WTC11 (cell line): ENCODE measurements at regions not wholly inside any gene's neighbourhood (a gene's known extent, or its start where the extent isn't known, plus 50 kb on each side); places are given as distances from the start of the nearest gene placed in this dataset.

Source experiments
- ATAC-seq: fragments of 200-7000 bp; cut with Tn5 transposase; 2 replicates; pipeline ENCODE4 v1.10.0; 2021; ENCODE audit warnings: mild to moderate bottlenecking, moderate library complexity
- CTCF ChIA-PET: fragments of 300-600 bp; sonication (Branson Sonifier 250); formaldehyde crosslinking; loops from one replicate; lab custom pipeline; 2021; ENCODE audit warnings: antibody characterized with exemption; lab: Charles Lee
- POLR2A ChIA-PET: fragments of 350-600 bp; sonication (Branson Sonifier 250); formaldehyde crosslinking; loops from one replicate; lab custom pipeline; 2021; ENCODE audit warnings: antibody characterized with exemption; lab: Charles Lee
- DNase-seq: peaks from one replicate; pipeline ENCODE4 v3.0.0; 2021; ENCODE audit warnings: low spot score
- H3K27ac Mint-ChIP-seq: 2 replicates; pipeline ENCODE4 v1.8.0; 2021; ENCODE audit warnings: mixed read lengths
- H3K27me3 Mint-ChIP-seq: 2 replicates; pipeline ENCODE4 v1.8.0; 2021; ENCODE audit warnings: low read depth, mild to moderate bottlenecking, moderate library complexity, mixed read lengths
- H3K36me3 Mint-ChIP-seq: 2 replicates; pipeline ENCODE4 v1.8.0; 2021; ENCODE audit warnings: mixed read lengths
- H3K4me1 Mint-ChIP-seq: 2 replicates; pipeline ENCODE4 v1.8.0; 2022; ENCODE audit warnings: mixed read lengths
- H3K4me3 Mint-ChIP-seq: 2 replicates; pipeline ENCODE4 v1.8.0; 2021; ENCODE audit warnings: mild to moderate bottlenecking, moderate library complexity, mixed read lengths
- H3K9me3 Mint-ChIP-seq: 2 replicates; pipeline ENCODE4 v1.8.0; 2021; ENCODE audit warnings: mixed read lengths
- GABPB1 ChIP-seq: sonication (generic); formaldehyde crosslinking; IDR thresholded peaks from 2 replicates; pipeline ENCODE4 v1.8.1; 2023; ENCODE audit warnings: mild to moderate bottlenecking, missing genetic modification reagents
- IRF2 ChIP-seq: sonication (generic); formaldehyde crosslinking; IDR thresholded peaks from 2 replicates; pipeline ENCODE4 v1.8.0; 2022; ENCODE audit warnings: low read depth, missing genetic modification reagents, borderline replicate concordance
- JUN ChIP-seq: sonication (generic); formaldehyde crosslinking; IDR thresholded peaks from 2 replicates; pipeline ENCODE4 v1.8.0; 2023; ENCODE audit warnings: mild to moderate bottlenecking, missing genetic modification reagents
- MYBL2 ChIP-seq: sonication (generic); formaldehyde crosslinking; IDR thresholded peaks from 2 replicates; pipeline ENCODE4 v1.8.1; 2023; ENCODE audit warnings: mild to moderate bottlenecking, moderate library complexity, missing genetic modification reagents
- STAT6 ChIP-seq: sonication (generic); formaldehyde crosslinking; conservative IDR thresholded peaks from 2 replicates; pipeline ENCODE4 v1.8.1; 2023; ENCODE audit warnings: mild to moderate bottlenecking, low read depth, missing genetic modification reagents, moderate library complexity
- ZNF423 ChIP-seq: fragments of 250-450 bp; sonication (Bioruptor Pico); IDR thresholded peaks from 2 replicates; pipeline ENCODE4 v2.1.2; 2022; ENCODE audit warnings: mild to moderate bottlenecking, moderate library complexity
- TF ChIP-seq, protein P1 (sequence below): sonication (generic); formaldehyde crosslinking; IDR thresholded peaks from 2 replicates; pipeline ENCODE4 v1.8.1; 2022; ENCODE audit warnings: low read depth, missing genetic modification reagents, borderline replicate concordance
- TF ChIP-seq, protein P2 (sequence below): fragments of 250-450 bp; sonication (Bioruptor Pico); conservative IDR thresholded peaks from 2 replicates; pipeline ENCODE4 v1.9.0; 2021; ENCODE audit warnings: mild to moderate bottlenecking
- TF ChIP-seq, protein P3 (sequence below): sonication (generic); formaldehyde crosslinking; IDR thresholded peaks from 2 replicates; pipeline ENCODE4 v1.8.1; 2023; ENCODE audit warnings: mild to moderate bottlenecking, missing genetic modification reagents, borderline replicate concordance
- TF ChIP-seq, protein P4 (sequence below): fragments of 200-600 bp; IDR thresholded peaks from 2 replicates; pipeline ENCODE4 v1.8.0; 2022; ENCODE audit warnings: antibody characterized with exemption
- TF ChIP-seq, protein P5 (sequence below): sonication (generic); formaldehyde crosslinking; IDR thresholded peaks from 2 replicates; pipeline ENCODE4 v1.8.1; 2022; ENCODE audit warnings: mild to moderate bottlenecking, missing genetic modification reagents, moderate library complexity, borderline replicate concordance
- TF ChIP-seq, protein P6 (sequence below): fragments of 250-450 bp; sonication (Bioruptor Pico); IDR thresholded peaks from 2 replicates; pipeline ENCODE4 v1.9.0; 2021; ENCODE audit warnings: mild to moderate bottlenecking

- TF ChIP-seq, protein P1, sequence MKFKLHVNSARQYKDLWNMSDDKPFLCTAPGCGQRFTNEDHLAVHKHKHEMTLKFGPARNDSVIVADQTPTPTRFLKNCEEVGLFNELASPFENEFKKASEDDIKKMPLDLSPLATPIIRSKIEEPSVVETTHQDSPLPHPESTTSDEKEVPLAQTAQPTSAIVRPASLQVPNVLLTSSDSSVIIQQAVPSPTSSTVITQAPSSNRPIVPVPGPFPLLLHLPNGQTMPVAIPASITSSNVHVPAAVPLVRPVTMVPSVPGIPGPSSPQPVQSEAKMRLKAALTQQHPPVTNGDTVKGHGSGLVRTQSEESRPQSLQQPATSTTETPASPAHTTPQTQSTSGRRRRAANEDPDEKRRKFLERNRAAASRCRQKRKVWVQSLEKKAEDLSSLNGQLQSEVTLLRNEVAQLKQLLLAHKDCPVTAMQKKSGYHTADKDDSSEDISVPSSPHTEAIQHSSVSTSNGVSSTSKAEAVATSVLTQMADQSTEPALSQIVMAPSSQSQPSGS (CRISPR knock-in tag): no peak
- TF ChIP-seq JUN: no peak
- TF ChIP-seq, protein P2, sequence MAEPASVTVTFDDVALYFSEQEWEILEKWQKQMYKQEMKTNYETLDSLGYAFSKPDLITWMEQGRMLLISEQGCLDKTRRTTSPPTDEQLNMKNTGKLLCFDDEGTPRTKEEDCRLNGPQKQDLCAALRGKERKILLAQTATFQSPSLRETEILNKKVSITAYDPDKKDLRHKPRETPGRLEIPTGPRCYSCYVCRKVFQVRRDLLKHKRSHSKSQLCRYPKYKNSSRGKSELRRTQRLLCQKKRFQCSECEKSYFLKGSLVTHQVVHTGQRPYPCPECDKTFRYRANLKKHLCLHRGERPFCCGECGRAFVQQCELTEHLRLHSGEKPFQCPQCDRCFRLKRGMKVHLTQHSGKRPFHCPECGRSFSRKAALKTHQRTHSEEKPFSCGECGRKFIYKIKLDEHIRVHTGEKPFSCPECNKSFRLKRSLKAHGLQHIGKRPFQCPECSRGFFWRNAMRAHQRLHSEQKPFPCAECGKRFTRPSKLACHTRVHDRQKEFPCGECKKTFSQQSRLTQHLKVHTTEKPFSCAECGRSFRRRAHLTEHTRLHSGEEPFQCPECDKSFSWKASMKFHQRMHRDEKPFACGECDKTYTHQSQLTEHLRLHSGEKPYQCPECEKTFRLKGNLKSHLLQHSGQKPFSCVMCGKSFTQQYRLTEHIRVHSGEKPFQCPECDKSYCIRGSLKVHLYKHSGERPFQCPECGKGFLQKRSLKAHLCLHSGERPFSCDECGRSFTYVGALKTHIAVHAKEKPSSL (CRISPR knock-in tag): no peak
- TF ChIP-seq, protein P3, sequence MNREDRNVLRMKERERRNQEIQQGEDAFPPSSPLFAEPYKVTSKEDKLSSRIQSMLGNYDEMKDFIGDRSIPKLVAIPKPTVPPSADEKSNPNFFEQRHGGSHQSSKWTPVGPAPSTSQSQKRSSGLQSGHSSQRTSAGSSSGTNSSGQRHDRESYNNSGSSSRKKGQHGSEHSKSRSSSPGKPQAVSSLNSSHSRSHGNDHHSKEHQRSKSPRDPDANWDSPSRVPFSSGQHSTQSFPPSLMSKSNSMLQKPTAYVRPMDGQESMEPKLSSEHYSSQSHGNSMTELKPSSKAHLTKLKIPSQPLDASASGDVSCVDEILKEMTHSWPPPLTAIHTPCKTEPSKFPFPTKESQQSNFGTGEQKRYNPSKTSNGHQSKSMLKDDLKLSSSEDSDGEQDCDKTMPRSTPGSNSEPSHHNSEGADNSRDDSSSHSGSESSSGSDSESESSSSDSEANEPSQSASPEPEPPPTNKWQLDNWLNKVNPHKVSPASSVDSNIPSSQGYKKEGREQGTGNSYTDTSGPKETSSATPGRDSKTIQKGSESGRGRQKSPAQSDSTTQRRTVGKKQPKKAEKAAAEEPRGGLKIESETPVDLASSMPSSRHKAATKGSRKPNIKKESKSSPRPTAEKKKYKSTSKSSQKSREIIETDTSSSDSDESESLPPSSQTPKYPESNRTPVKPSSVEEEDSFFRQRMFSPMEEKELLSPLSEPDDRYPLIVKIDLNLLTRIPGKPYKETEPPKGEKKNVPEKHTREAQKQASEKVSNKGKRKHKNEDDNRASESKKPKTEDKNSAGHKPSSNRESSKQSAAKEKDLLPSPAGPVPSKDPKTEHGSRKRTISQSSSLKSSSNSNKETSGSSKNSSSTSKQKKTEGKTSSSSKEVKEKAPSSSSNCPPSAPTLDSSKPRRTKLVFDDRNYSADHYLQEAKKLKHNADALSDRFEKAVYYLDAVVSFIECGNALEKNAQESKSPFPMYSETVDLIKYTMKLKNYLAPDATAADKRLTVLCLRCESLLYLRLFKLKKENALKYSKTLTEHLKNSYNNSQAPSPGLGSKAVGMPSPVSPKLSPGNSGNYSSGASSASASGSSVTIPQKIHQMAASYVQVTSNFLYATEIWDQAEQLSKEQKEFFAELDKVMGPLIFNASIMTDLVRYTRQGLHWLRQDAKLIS: no peak
- TF ChIP-seq, protein P4, sequence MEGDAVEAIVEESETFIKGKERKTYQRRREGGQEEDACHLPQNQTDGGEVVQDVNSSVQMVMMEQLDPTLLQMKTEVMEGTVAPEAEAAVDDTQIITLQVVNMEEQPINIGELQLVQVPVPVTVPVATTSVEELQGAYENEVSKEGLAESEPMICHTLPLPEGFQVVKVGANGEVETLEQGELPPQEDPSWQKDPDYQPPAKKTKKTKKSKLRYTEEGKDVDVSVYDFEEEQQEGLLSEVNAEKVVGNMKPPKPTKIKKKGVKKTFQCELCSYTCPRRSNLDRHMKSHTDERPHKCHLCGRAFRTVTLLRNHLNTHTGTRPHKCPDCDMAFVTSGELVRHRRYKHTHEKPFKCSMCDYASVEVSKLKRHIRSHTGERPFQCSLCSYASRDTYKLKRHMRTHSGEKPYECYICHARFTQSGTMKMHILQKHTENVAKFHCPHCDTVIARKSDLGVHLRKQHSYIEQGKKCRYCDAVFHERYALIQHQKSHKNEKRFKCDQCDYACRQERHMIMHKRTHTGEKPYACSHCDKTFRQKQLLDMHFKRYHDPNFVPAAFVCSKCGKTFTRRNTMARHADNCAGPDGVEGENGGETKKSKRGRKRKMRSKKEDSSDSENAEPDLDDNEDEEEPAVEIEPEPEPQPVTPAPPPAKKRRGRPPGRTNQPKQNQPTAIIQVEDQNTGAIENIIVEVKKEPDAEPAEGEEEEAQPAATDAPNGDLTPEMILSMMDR: no peak
- TF ChIP-seq, protein P5, sequence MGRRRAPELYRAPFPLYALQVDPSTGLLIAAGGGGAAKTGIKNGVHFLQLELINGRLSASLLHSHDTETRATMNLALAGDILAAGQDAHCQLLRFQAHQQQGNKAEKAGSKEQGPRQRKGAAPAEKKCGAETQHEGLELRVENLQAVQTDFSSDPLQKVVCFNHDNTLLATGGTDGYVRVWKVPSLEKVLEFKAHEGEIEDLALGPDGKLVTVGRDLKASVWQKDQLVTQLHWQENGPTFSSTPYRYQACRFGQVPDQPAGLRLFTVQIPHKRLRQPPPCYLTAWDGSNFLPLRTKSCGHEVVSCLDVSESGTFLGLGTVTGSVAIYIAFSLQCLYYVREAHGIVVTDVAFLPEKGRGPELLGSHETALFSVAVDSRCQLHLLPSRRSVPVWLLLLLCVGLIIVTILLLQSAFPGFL (CRISPR knock-in tag): no peak
- TF ChIP-seq MYBL2 (CRISPR knock-in tag): no peak
- TF ChIP-seq, protein P6, sequence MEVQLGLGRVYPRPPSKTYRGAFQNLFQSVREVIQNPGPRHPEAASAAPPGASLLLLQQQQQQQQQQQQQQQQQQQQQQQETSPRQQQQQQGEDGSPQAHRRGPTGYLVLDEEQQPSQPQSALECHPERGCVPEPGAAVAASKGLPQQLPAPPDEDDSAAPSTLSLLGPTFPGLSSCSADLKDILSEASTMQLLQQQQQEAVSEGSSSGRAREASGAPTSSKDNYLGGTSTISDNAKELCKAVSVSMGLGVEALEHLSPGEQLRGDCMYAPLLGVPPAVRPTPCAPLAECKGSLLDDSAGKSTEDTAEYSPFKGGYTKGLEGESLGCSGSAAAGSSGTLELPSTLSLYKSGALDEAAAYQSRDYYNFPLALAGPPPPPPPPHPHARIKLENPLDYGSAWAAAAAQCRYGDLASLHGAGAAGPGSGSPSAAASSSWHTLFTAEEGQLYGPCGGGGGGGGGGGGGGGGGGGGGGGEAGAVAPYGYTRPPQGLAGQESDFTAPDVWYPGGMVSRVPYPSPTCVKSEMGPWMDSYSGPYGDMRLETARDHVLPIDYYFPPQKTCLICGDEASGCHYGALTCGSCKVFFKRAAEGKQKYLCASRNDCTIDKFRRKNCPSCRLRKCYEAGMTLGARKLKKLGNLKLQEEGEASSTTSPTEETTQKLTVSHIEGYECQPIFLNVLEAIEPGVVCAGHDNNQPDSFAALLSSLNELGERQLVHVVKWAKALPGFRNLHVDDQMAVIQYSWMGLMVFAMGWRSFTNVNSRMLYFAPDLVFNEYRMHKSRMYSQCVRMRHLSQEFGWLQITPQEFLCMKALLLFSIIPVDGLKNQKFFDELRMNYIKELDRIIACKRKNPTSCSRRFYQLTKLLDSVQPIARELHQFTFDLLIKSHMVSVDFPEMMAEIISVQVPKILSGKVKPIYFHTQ (CRISPR knock-in tag): no peak
- no peak for TF ChIP-seq ZNF423
- TF ChIP-seq GABPB1 (CRISPR knock-in tag): no peak
Observed at GRCh38 chr16:51629576-51629975, 478.5 kb upstream of the SALL1 start (continued).

GRCh38 chr16:51624080-51624775, 473.2 kb upstream of the SALL1 start:
- Mint-ChIP-seq H3K4me3 (no peak overlapping the region), H3K27me3 (peaks cover 32% of the 10 kb centered on the region), H3K27ac (no peak overlapping the region), H3K9me3 (peaks cover 10% of the 10 kb centered on the region), H3K4me1 (peaks cover 34% of the 10 kb centered on the region), H3K36me3 (peaks cover 4% of the 10 kb centered on the region)
- DNase-seq (no peak), ATAC-seq (peak; percentile 34; the same call in 1 of the 2 replicates)
- ChIA-PET POLR2A (no interaction called here), CTCF (interaction anchor here (1.4 to 1.5 kb wide), 2 partner anchors 13 to 82 kb away, joined by 3 to 5 read pairs; no protein-coding TSS in a partner anchor)
- TF ChIP-seq, protein P3: no peak
- TF ChIP-seq STAT6 (no peak), IRF2 (CRISPR knock-in tag) (no peak)
